HG03135 (cell line): ENCODE measurements at regions not wholly inside any gene's neighbourhood (a gene's known extent, or its start where the extent isn't known, plus 50 kb on each side); places are given as distances from the start of the nearest gene placed in this dataset.

ENCODE experiments used
- ATAC-seq: cut with Tn5 transposase; IDR thresholded peaks from one replicate; pipeline ENCODE4 v1.9.1; 2021; ENCODE audit warnings: mild to moderate bottlenecking, moderate library complexity; ENCODE audit not compliant: unreplicated experiment

- ATAC-seq = no peak
Measured at GRCh38 chr14:98791661-98792060, 480.3 kb downstream of the BCL11B start.

- ATAC-seq = no peak
Measured at GRCh38 chr14:98792171-98792570, 479.8 kb downstream of the BCL11B start.

GRCh38 chr14:98798099-98798498 is 473.9 kb downstream of the BCL11B start:
- no peak for ATAC-seq

GRCh38 chr14:98799891-98800290 is 472.1 kb downstream of the BCL11B start:
- no peak for ATAC-seq

GRCh38 chr14:98802044-98802443 is 470.0 kb downstream of the BCL11B start:
- no peak for ATAC-seq

- ATAC-seq = no peak
Measured at GRCh38 chr14:98803196-98803595, 468.8 kb downstream of the BCL11B start.

GRCh38 chr14:98808494-98809407 is 463.2 kb downstream of the BCL11B start:
- no peak for ATAC-seq

GRCh38 chr14:98816195-98816594 is 455.8 kb downstream of the BCL11B start:
- ATAC-seq = no peak

GRCh38 chr14:98816720-98817119 is 455.3 kb downstream of the BCL11B start:
- ATAC-seq = no peak

- no peak for ATAC-seq
Measured at GRCh38 chr14:98819132-98819866, 452.7 kb downstream of the BCL11B start.

GRCh38 chr14:98819867-98820206 is 452.2 kb downstream of the BCL11B start:
- no peak for ATAC-seq

- no peak for ATAC-seq
Measured at GRCh38 chr14:98822917-98823316, 449.1 kb downstream of the BCL11B start.

GRCh38 chr14:98826618-98827017 is 445.4 kb downstream of the BCL11B start:
- no peak for ATAC-seq

- ATAC-seq = no peak
Measured at GRCh38 chr14:98834119-98834518, 437.9 kb downstream of the BCL11B start.

GRCh38 chr14:98835051-98835824 is 436.8 kb downstream of the BCL11B start:
- no peak for ATAC-seq

- no peak for ATAC-seq
Measured at GRCh38 chr14:98835825-98836100, 436.2 kb downstream of the BCL11B start.

GRCh38 chr14:98840091-98840490 is 431.9 kb downstream of the BCL11B start:
- ATAC-seq = no peak

- no peak for ATAC-seq
Measured at GRCh38 chr14:98840511-98840910, 431.5 kb downstream of the BCL11B start.

GRCh38 chr14:98844456-98844855 is 427.5 kb downstream of the BCL11B start:
- ATAC-seq = no peak

GRCh38 chr14:98847521-98848468 is 424.2 kb downstream of the BCL11B start:
- no peak for ATAC-seq
